G401 (cell line): ENCODE measurements at regions not wholly inside any gene's neighbourhood (a gene's known extent, or its start where the extent isn't known, plus 50 kb on each side); places are given as distances from the start of the nearest gene placed in this dataset.

Experiments
- DNase-seq: peaks from one replicate; pipeline ENCODE4 v3.0.0-alpha.2; 2015; ENCODE audit warnings: low spot score
- in situ Hi-C: cut with HindIII; loops from 2 replicates; pipeline ENCODE4 v1.10.0; 2016; ENCODE audit warnings: low sequenced_read_pairs, mixed read lengths

DNA sequence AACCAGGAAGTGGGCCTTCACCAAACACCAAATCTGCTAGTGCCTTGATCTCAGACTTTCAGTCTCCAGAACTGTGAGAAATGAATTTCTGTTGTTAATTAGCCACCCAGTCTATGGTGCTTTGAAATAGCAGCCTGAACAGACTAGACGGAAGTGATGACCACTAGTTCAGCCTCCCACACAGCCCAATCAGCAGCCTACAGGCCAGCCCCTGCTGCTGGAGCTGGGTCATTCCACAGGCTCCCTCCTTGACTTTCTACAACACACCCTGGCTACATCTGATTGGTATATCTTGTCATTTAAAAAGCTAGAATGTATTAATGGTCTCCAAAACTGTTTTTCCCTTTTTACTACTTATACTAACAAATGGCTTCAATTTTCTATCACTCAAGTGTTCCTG is 277.2 kb upstream of the TAC1 start:
- DNase-seq, result no peak
- in situ Hi-C loops, result no loop called here

DNA sequence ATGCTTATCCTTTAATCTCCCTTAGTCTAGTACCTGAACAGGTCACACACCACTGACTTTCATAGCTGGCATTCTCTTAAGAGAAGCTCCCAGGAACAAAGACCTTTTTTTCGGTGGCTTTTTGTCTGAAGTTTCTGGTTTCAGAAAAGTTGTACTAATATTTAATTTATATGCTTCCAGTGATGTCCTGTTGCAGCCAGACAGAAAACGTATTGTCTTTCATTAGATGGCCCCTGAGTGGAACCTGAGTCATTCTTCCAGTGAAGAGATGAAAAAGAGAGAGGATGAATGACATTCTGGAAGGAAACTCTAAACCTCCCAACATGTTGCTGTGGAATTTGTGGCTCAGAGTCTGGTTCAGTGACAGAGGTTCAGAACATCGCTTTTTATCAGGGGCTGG is 274.8 kb upstream of the TAC1 start:
- no peak for DNase-seq
- in situ Hi-C loops, result no loop called here

DNA sequence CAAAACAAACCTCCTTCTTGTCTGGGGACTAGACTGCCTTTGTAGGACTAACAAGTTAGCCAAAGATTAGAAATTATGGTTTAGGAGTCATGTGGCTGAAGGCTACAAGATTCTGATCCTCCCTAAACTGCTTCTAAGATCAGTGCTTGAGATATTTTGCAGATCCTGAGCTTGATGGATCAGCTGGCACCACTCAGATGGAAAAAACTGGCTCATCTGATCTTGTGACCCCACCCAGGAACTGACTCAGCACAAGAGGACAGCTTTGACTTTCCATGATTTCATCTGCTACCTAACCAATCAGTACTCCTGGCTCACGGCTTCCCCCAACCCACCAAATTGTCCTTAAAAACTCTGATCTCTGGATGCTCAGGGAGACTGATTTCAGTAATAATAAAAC is 271.5 kb upstream of the TAC1 start:
- no peak for DNase-seq
- in situ Hi-C loops, result no loop called here

DNA sequence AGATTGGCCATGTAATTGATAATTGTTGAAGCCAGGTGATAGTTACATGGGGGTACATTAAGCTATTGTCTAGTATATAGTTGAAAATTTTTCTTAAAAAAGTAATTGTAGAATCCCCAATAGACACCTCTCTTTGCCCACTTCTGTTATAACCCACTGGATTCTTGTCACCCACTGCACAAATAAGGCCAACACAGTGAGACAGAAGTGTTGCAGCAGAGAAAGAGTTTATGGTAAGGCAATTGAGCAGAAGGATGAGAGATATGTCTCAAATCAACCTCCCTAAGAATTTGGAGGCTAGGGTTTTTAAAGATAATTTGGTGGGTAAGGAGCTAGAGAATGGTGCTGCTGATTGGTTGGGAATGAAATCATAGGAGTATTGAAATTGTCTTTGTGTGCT is 270.3 kb upstream of the TAC1 start:
- no peak for DNase-seq
- in situ Hi-C loops, result no loop called here

DNA sequence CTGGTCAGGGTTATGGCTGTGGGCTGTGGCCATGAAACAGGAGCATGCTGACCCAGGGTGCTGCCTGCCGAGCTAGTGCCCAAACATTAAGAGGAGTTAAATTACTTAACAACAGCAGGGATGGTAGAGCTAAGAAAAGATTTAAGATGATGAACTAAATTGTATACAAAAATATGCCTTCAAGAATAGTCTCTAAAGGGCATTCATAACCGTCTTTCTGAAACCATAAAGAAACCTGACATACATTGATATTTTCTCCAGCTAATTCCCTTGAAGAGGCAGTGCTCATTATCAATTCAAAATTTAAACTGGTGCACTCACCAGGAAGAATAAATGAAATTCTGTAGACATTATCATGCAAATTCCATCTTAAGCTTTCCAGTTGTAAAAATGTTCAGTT is 265.8 kb upstream of the TAC1 start:
- no peak for DNase-seq
- in situ Hi-C loops, result no loop called here

DNA sequence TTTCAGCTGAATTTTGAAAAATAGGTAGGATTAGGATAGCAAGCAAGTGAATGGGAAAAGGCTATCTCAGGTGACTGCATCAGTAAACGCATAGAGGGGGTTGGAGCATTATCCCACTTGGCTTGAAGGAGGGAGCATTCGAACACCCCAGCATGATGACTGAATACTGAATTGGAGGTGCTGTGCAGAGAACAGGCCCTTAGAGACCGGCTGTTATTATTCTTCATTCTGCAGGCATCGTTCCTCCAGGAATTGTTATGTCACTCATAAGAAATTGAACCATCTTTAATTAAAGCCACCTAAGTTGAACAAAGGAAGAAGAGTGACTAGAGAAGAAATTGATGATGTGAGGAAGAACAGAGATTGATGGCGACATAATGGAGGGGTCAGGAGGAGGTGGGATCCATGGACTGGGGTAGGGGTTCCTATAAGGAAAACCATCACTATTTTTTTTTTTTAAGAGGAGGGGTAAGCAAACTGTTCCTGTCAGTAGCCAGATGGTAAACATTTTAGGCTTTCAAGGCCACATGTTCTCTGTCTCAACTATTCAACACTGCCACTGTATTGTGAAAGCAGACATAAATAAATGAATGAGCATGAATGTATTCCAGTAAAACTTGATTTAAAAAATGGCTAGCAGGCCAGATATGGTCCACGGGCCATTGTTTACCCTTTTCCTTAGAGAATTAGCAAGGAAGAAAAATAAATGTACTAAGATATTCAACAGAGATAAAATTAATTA is 264.7 kb upstream of the TAC1 start:
- in situ Hi-C loops, result no loop called here
- no peak for DNase-seq

DNA sequence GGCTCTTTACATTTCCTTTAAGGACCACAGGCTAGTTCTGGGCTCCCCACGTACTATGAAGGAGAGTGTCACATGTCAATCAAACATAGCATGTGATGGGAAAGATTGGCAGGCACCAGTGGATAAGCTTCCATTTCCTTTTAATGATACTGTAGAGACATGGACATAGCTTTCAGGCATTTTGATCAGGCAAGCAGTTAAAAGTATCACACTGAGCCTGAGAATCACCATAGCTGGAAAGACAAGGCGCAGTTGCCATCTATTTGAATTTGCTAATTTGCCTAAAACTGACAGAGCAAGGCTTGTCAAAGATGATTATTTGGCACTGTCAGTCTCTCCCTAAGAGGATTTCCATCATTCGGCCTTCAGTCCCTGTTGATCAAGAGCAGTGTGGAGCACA is 263.4 kb upstream of the TAC1 start:
- DNase-seq, result no peak
- in situ Hi-C loops, result no loop called here

DNA sequence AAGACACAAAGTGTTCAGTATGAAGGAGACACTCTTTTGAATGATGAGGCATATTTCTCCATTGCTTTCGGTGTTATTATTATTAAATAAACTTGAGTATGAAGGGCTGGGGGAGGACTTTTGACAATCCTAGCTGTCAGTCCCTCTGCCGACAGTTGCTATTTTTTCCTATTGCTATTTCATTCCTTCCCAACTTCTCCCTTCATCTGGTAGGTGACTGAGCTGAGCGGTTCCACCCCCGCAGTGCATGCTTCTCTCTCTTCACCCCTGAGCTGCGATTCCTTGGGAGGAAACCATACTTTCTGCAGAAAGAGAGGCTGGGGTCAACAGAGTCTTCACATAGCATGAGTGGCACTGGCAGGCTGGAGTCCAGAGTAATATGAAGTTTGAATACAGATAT is 261.2 kb upstream of the TAC1 start:
- no peak for DNase-seq
- in situ Hi-C loops, result no loop called here

DNA sequence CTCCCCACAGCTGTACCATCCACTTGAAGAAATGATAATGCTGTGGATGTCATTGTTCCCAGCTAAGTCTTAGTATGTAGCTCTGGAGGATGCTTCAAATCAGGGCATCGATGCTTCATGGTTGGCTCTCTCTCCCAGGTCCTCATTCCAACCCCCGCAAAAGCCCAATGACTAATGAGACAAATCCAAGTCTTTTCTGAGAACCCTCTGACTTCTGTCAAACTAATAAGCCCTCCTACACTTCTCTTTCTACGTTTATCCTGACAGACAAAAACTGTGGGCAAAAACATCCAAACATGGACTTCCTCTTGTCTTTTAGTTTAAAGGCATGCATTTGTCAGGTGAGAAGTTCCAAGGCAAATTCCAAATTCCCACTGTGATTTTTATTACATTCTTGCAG is 260.4 kb upstream of the TAC1 start:
- no peak for DNase-seq

DNA sequence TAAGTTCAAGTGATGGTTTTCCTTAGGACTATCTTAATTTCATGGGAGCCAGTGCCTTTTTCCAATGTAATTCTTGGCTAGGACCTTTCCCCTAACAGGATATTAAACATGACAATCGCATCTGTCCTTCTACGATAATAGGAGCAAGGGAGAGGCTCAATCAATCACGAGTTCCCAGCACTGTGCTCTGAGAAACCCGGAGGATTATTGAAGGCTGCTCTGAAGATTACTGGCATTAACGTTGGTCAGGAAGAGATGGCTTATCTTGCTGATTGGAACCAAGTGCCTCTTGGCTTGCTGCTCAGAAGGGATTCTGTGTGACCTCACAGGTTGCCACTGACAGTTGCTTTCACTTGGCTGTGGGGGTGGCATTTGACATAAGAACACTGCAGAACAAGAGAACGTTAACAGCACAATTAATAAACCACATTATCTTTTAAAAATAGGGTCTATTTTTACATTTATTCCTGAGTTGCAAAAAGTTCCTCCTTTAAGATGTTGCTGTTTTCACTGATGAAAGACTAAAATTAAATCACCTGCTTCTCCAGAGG is 252.1 kb upstream of the TAC1 start:
- DNase-seq, result no peak
- in situ Hi-C loops, result no loop called here

More for the DNA sequence above, 260.4 kb upstream of the TAC1 start:
- in situ Hi-C loops, result no loop called here

DNA sequence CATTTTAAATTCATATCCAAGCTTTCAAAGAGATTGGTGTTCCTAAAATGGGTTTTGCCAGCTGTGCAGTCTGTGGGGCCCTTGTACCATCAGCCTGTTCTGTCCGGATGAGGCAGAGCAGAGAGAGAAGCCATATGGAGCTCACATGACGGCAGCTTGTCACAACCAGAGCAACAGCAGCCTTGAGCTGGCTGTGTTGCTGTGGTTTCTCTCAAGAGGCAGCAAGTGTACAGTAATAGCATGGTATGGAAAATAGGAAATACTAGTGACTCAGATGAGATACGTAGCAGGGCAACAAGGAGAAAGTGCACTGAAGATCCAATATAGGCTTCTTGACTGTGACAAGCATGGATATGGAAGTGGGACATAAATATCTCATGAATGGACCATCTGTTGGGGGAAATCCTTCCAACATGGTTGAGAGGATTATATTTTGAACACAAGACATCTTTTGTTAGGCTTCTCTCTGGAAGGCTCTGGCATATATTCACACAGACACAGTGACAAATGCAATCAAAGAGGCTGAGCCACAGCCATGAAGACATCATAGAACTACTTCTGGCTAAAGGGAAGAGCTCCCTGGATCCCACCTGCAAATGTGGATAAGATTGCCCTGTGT is 251.0 kb upstream of the TAC1 start:
- in situ Hi-C loops, result no loop called here

DNA sequence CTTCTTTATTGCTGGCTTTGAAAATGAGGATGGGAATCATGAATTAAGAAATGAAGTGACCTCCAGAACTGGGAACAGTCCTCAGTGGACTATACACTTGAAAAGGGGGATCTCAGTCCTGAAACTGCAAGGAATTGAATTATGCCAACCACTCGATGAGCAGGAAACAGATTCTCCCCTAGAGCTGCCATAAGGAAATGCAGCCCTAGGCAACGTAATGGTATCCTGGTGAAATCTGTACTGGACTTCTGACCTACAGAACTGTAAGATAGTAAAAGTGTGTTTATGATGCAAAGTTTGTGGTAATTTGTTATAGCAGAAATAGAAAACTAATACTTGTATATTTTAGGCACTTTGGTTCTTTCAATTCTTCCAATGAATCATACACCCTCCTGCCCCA is 236.4 kb upstream of the TAC1 start:
- in situ Hi-C loops, result no loop called here
- no peak for DNase-seq

More for the DNA sequence above, 251.0 kb upstream of the TAC1 start:
- no peak for DNase-seq

DNA sequence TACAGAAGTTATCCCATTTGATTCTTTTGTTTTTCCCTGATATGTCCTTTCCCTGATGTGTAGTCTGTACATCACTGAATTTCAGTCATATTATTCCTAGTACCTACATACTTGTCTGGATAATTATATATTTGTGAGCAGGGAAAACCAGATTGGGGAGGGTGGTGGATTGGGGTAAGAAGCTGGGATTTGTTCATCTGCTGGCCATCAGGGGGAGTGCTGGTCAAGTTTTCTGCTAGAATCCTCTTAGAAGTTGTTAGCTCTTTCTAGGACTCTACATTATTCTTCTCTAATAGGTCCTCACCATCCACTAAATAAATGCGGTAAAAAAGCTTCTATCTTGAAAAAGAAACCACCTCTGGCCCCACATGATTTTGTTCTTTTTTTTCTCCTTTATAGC is 232.7 kb upstream of the TAC1 start:
- DNase-seq, result peak; percentile 29
- in situ Hi-C loops, result no loop called here

DNA sequence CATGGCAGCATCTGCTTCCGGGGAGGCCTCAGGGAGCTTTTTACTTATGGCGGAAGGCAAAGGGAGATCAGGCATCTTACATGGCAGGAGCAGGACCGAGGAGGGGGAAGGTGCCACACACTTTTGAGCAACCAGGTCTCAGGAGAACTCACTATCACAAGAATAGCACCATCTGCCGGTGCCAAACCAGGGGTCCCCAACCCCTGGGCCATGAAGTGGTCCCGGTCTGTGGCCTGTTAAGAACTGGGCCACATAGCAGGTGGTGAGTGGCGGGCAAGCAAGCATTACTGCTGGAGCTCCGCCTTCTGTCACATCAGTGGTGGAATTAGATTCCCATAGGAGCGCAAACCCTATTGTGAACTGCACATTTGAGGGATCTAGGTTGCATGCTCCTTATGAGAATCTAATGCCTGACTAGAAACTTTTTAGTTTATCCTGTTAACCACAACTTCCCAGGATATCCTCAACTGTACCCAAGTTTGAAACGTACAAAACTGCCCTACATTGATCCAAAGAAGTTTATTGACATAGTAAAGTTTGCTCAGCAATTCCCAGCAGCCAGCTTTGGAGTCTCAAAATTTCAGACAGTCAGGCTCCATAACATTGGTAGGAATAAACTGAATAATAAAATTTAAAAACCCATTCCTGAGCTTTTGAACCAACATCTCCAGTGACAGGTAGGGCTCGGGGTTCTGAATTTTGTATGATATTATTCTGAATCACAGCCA is 228.4 kb upstream of the TAC1 start:
- no peak for DNase-seq
- in situ Hi-C loops, result no loop called here

DNA sequence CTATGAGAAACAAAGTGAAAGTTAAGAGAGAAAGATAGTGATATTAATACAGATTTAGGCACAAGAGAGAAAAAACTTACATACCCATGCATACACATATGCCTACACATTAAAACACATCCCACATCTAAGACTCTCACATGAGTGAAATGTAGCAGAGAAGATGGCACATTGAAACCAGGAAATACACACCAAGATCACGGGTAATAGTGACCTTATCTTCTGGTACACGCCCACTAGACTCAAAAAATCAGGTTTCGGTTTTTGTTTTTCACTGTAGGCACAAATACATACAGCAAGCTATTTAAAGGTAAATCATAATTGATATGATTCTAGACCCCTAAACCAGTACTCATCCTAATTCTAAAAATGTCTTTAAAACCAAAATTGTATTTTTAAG is 225.2 kb upstream of the TAC1 start:
- in situ Hi-C loops, result no loop called here
- DNase-seq, result no peak

DNA sequence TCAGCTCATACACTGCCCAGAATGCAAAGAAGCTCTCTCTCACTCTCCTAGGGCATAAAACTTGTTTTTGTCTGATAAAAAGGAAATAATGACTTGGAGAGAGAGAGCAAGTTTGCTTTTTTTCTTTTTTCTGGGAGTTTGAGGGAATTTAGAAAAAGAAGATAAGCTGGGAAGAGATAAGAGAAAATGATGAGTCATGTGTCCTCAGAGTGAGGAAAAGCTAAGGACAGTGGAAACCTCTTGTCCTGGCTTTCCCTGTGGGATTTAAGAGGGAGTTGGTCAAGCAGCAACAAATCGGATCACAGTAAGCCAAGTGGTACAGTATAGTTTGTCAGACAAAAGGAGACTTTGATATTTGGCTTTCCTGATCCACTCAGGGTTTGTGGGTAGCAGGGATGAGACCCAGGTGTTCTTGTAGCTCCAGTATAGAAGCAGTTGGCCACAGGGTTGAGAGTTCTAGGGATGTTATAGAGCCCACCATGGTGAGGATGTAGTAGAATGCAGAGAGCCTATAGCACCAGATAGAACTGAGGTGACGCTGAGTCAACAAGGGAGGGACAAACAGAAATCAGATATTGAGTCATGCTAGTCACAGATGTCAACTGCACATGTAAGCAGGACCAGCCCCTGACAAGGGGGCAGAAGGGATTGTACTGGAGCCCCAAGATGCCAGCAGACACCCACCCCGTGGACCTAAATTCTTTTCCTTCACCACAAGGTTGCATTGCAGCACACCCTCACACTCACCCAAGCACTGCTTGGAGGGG is 219.3 kb upstream of the TAC1 start:
- no peak for DNase-seq
- in situ Hi-C loops, result no loop called here

DNA sequence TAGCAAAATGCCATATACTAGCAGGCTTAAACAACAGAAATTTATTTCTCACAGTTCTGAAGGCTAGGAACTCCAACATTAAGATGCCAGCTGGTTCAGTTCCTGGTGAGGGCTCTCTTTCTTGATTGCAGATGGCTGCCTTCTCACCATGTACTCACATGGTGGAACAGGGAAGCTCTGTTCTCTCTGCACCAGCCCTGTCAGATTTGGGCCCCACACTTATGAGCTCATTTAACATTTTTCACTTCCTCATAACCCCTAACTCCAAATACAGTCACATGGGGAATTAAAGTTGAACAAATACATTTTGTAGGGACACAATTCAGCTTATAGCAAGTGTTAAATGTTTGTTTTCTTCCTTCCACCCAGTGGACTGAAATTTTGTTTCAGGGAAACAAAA is 218.6 kb upstream of the TAC1 start:
- DNase-seq, result no peak
- in situ Hi-C loops, result no loop called here

DNA sequence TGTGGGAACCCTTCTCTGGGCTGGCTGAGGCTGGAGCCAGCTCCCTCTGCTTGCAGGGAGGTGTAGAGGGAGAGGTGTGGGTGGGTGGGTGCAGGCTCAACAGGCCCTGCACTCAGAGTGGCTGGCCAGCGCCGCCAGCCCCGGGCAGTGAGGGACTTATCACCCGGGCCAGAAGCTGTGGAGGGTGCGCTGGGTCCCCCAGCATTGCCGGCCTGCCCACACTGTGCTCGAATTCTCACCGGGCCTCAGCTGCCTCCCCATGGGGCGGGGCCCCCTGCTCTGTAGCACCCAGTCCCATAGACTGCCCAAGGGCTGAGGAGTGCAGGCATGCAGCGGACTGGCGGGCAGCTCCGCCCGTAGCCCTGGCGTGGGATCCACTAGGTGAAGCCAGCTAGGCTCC is 190.7 kb upstream of the TAC1 start:
- in situ Hi-C loops, result no loop called here

DNA sequence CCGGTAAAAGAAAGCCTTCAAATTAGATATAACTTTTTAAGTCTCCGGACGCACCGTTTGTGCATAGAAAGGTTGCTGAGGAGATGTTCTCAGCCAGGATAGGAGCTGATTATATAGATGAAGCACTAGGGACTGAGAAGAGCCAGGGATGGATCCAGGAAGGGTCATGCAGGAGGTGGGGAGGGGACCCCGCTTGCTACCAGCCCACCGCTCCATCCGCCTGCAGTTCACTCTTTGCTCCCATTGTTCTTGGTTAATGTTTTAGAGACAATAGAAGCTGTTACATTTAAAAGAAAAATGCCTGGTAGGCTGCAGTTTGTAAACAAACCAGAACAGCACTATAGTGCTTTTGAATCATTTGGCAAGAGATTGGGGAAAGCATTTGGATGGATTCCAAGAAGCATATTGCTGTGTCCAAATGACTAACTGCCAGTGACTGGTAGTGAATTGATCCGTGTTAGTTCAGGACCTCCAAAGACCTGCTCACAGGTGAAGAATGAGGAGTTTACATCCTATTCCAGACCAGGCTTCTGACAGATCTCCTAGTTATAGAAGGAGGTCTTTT is 175.9 kb upstream of the TAC1 start:
- in situ Hi-C loops, result no loop called here
- DNase-seq, result no peak

More for the DNA sequence above, 190.7 kb upstream of the TAC1 start:
- no peak for DNase-seq
